Uterus (tissue), 2 donors: ENCODE measurements at regions not wholly inside any gene's neighbourhood (a gene's known extent, or its start where the extent isn't known, plus 50 kb on each side); places are given as distances from the start of the nearest gene placed in this dataset.

Experiments
- CTCF ChIP-seq, 4 experiments: fragments of 200-600 bp in 2 of 4; fragments of 450-650 bp in 2 of 4; sonication (generic) in 2 of 4; IDR thresholded peaks; one replicate each; pipeline ENCODE4 v1.5.1; 2016 to 2019; ENCODE audit warnings: antibody characterized with exemption in 4 of 4, mild to moderate bottlenecking in 2 of 4, moderate library complexity in 1 of 4
- POLR2A ChIP-seq, 2 donors: fragments of 450-650 bp; IDR thresholded peaks; one replicate each; pipeline ENCODE4 v1.6.1; 2016; ENCODE audit warnings: antibody characterized with exemption in 2 of 2, mild to moderate bottlenecking in 1 of 2, moderate library complexity in 1 of 2

DNA sequence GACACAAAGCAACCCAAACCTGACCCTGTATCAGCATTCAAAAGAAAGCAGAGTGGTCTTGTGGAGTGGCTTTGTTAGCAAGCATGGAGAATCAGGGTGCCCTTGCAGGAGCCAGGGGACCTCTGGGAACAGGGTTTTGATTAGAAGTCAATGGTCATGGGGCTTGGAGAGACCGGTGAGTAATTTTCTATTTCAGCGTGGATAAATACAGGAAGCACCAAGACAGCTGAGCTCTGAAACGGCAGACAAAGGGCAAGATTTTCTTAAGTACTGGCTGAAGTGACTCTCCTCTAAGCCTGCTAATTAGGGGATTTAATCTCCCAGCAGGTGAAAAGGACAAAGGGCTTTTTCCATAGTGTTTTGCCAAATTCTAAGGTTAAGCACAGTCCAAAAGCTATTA is 78.0 kb upstream of the GAREM1 start:
- TF ChIP-seq CTCF (IDR thresholded peaks at IDR 0.05) (no peak), POLR2A (IDR thresholded peaks at IDR 0.05) (no peak)
